GM21360 (cell line): ENCODE measurements at regions not wholly inside any gene's neighbourhood (a gene's known extent, or its start where the extent isn't known, plus 50 kb on each side); places are given as distances from the start of the nearest gene placed in this dataset.
"Not testable (repeated sequence)": the region's sequence is repeated elsewhere in the genome, so short reads cannot be mapped to it uniquely, and the experiment has no call there.

Experiments
- ATAC-seq: cut with Tn5 transposase; IDR thresholded peaks from one replicate; pipeline ENCODE4 v1.9.1; 2021; ENCODE audit warnings: mild to moderate bottlenecking, moderate library complexity; ENCODE audit not compliant: unreplicated experiment

GRCh38 chr4:111919639-111920038 lies 225.6 kb upstream of the FAM241A start:
- ATAC-seq, result no peak

- no peak for ATAC-seq
Measured at GRCh38 chr4:111921714-111922113, 223.5 kb upstream of the FAM241A start.

- no peak for ATAC-seq
Measured at GRCh38 chr4:111923786-111924185, 221.5 kb upstream of the FAM241A start.

- no peak for ATAC-seq
Measured at GRCh38 chr4:111924696-111925095, 220.6 kb upstream of the FAM241A start.

- peak; percentile 99 for ATAC-seq
Measured at GRCh38 chr4:111930659-111931058, 214.6 kb upstream of the FAM241A start.

GRCh38 chr4:111933703-111934102 lies 211.6 kb upstream of the FAM241A start:
- ATAC-seq, result no peak

- ATAC-seq, result no peak
Measured at GRCh38 chr4:111934314-111934713, 210.9 kb upstream of the FAM241A start.

GRCh38 chr4:111937368-111937767 lies 207.9 kb upstream of the FAM241A start:
- peak; percentile 96 for ATAC-seq

GRCh38 chr4:111941957-111942356 lies 203.3 kb upstream of the FAM241A start:
- no peak for ATAC-seq

- ATAC-seq, result peak; percentile 92
Measured at GRCh38 chr4:111943796-111944203, 201.5 kb upstream of the FAM241A start.

- no peak for ATAC-seq
Measured at GRCh38 chr4:111945014-111945413, 200.2 kb upstream of the FAM241A start.

- no peak for ATAC-seq
Measured at GRCh38 chr4:111946800-111947199, 198.5 kb upstream of the FAM241A start.

GRCh38 chr4:111952688-111953087 lies 192.6 kb upstream of the FAM241A start:
- ATAC-seq, result no peak

GRCh38 chr4:111954550-111954949 lies 190.7 kb upstream of the FAM241A start:
- no peak for ATAC-seq

- ATAC-seq, result no peak
Measured at GRCh38 chr4:111955001-111955400, 190.3 kb upstream of the FAM241A start.

- no peak for ATAC-seq
Measured at GRCh38 chr4:111957116-111957515, 188.1 kb upstream of the FAM241A start.

- ATAC-seq, result no peak
Measured at GRCh38 chr4:111957997-111958396, 187.3 kb upstream of the FAM241A start.

GRCh38 chr4:111959222-111959621 lies 186.0 kb upstream of the FAM241A start:
- ATAC-seq, result peak; percentile 43

GRCh38 chr4:111960241-111960667 lies 185.0 kb upstream of the FAM241A start:
- ATAC-seq, result peak; percentile 88

GRCh38 chr4:111961026-111961425 lies 184.2 kb upstream of the FAM241A start:
- not testable (repeated sequence) for ATAC-seq

- no peak for ATAC-seq
Measured at GRCh38 chr4:111961809-111962208, 183.4 kb upstream of the FAM241A start.

GRCh38 chr4:111963158-111963700 lies 182.0 kb upstream of the FAM241A start:
- peak; percentile 36 for ATAC-seq

- ATAC-seq, result no peak
Measured at GRCh38 chr4:111977419-111977965, 167.8 kb upstream of the FAM241A start.
